ENCODE measurements at regions not wholly inside any gene's neighbourhood (a gene's known extent, or its start where the extent isn't known, plus 50 kb on each side); places are given as distances from the start of the nearest gene placed in this dataset.

DNA sequence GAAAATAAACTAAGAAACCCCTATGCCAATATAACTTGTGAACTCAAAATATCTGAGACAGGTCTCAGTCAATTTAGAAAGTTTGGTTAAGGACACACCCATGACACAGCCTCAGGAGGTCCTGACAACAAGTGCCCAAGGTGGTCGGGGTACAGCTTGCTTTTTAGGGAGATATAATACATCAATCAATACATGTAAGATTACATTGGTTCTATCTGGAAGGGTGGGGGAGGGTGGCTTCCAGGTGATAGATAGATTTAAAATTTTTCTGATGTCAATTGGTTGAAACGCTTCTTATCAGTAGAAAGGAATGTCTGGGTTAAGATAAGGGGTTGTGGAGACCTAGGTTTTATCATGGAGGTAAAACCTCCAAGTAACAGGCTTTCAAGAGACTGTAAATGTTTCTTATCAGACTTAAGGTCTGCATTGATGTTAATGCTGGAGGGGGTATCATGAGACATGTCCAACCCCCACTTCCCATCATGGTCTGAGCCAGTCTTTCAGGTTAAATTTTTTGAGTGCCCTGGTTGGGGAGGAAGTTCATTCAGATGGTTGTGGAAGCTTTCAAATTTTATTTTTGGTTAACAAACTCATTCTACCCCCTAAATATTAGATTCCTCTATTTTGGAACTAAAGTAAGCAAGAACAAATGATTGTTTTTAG lies 82.0 kb upstream of the RASSF8 start:
- Histone ChIP-seq H3K27me3 (no peaks in the 10 kb centered on the region), H3K9me3 (no peaks in the 10 kb centered on the region), H3K4me1 (no peaks in the 10 kb centered on the region), H3K36me3 (no peaks in the 10 kb centered on the region), H3K27ac (no peak overlapping the region), H3K4me3 (no peak overlapping the region)
- no peak for DNase-seq (ENCODE audit: low spot score)
- TF ChIP-seq, protein P1, sequence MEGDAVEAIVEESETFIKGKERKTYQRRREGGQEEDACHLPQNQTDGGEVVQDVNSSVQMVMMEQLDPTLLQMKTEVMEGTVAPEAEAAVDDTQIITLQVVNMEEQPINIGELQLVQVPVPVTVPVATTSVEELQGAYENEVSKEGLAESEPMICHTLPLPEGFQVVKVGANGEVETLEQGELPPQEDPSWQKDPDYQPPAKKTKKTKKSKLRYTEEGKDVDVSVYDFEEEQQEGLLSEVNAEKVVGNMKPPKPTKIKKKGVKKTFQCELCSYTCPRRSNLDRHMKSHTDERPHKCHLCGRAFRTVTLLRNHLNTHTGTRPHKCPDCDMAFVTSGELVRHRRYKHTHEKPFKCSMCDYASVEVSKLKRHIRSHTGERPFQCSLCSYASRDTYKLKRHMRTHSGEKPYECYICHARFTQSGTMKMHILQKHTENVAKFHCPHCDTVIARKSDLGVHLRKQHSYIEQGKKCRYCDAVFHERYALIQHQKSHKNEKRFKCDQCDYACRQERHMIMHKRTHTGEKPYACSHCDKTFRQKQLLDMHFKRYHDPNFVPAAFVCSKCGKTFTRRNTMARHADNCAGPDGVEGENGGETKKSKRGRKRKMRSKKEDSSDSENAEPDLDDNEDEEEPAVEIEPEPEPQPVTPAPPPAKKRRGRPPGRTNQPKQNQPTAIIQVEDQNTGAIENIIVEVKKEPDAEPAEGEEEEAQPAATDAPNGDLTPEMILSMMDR (IDR thresholded peaks at IDR 0.05): no peak

DNA sequence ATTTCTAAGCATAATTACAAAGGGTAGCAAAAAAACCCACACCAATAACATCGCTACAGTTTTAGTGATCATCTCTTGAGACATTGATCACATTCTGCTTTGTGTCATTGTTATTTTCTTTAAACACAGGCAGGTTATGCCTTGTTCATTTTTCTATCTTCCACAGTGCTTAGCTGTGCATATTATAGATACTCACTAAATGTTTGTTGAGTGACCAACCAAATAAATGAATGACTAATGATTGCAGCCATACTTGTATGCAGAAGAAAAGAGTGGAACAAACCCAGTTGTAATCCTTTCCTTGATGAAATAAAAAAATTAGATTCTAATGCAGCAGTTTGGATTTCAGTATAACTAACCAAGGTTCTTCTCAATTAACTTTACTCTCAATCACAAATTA lies 81.0 kb upstream of the RASSF8 start:
- Histone ChIP-seq H3K27me3 (no peaks in the 10 kb centered on the region), H3K4me3 (no peak overlapping the region), H3K4me1 (no peaks in the 10 kb centered on the region), H3K36me3 (no peaks in the 10 kb centered on the region), H3K9me3 (peaks cover 0 to 5% of the 10 kb centered on the region in 2 donors), H3K27ac (no peak overlapping the region)
- TF ChIP-seq, protein P1 (IDR thresholded peaks at IDR 0.05): no peak
- no peak for DNase-seq (ENCODE audit: low spot score)

DNA sequence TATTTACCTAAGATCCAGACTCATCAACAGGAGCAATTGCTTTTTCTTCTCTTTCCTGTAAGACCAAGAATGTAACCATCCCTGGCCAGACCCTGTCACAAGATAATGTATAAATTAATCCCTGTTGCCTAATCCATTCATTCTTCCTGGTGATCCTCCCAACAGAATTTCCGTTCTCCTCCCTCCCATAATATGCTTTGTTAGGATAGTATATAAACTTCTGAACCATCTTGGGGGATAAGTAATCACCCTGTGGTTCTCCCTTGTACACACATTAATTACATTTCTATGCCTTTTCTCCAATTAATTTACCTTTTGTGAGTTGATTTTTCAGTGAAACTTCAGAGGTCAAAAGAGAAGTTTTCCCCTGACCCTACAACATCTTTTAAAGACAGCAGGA lies 76.2 kb upstream of the RASSF8 start:
- no peaks in the 10 kb centered on the region for H3K27me3 ChIP-seq
- TF ChIP-seq, protein P1 (IDR thresholded peaks at IDR 0.05): no peak
- peaks cover 0 to 5% of the 10 kb centered on the region in 2 donors for H3K9me3 ChIP-seq
- H3K36me3 ChIP-seq: no peaks in the 10 kb centered on the region
- H3K4me1 ChIP-seq: no peaks in the 10 kb centered on the region
- no peak overlapping the region for H3K4me3 ChIP-seq
- no peak overlapping the region for H3K27ac ChIP-seq
- no peak for DNase-seq (ENCODE audit: low spot score)

DNA sequence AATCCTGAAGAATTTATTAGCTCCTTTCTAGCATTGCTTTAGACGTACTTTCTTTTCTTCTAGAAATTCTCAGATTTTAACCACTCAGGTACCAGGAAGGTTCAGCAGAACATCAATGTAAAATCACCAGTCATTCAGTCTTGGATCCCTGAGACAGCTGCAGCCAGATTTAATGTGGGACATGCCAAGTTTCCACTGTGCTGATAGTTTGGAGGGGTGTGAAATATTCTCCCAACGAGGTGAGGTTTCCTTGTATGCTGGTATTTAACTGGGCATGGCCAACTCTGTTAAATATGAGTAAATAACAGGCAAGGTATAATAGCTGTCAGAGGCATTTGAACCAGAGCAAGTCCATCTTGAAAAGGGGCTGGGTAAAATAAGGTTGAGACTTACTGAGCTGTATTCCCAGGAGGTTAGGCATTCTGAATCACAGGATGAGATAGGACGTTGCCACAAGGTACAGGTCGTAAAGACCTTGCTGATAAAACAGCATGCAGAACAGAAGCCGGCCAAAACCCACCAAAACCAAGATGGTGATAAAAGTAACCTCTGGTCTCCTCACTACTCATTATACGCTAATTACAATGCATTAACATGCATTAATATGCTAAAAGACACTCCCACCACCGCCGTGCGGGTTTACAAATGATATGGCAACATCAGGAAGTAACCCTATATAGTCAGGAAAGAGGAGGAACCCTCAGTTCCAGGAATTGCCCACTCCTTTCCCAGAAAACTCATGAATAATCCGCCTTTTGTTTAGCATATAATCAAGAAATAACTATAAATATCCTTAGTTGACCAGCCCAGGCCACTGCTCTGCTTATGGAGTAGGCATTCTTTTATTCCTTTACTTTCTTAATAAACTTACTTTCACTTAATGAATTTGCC lies 75.2 kb upstream of the RASSF8 start:
- TF ChIP-seq, protein P1 (IDR thresholded peaks at IDR 0.05): no peak
- H3K36me3 ChIP-seq: no peaks in the 10 kb centered on the region
- no peak overlapping the region for H3K27ac ChIP-seq
- DNase-seq (ENCODE audit: low spot score): no peak
- H3K27me3 ChIP-seq: no peaks in the 10 kb centered on the region
- H3K9me3 ChIP-seq: peaks cover 0 to 5% of the 10 kb centered on the region in 2 donors
- H3K4me1 ChIP-seq: no peaks in the 10 kb centered on the region
- no peak overlapping the region for H3K4me3 ChIP-seq

DNA sequence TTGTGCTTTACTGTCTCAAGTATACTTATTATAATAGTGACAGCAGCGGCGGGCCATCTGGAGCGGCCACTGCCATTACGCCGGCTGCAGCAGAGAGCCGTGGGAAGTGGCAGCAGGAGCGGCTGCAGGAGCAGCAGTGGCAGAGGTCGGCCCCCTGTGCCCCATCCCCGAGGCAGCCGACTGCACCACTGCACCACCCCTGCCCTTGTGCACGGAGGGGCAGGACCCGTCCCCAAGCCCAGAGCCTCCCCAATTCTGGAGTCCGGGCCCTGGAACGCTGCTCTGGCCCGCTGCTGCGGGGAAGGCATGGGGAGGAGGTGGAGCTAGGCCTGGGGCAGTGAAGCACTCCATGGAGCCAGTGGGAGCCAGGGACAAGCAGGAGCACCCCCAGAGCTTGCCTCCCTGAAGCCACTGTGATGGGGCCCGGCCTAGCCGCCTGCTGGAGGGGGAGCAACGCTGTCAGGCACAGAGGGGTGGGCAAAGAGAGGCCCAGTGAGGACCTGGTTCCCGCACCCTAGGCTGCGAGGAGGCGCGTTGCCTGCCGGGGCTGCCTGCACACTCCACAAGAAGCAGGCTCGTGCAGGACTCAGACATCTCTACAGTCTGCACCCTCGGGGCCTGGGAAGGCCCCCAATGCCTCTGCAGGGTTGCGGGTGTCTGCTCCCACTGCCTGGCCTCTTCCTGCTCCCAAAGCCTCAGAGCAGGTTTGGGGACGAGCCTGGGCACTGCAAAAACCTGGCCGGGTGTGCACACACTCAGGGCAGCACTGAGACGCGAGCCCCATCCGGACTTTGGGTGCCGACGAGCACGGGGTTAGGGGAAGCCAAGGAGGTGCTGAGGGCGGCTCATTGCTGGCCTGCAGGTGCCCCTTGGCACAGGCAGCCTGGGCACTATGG lies 74.2 kb upstream of the RASSF8 start:
- H3K27ac ChIP-seq: no peak overlapping the region
- H3K36me3 ChIP-seq: no peaks in the 10 kb centered on the region
- no peak for DNase-seq (ENCODE audit: low spot score)
- H3K9me3 ChIP-seq: peaks cover 0 to 5% of the 10 kb centered on the region in 2 donors
- no peaks in the 10 kb centered on the region for H3K4me1 ChIP-seq
- H3K4me3 ChIP-seq: no peak overlapping the region
- H3K27me3 ChIP-seq: no peaks in the 10 kb centered on the region
- TF ChIP-seq, protein P1 (IDR thresholded peaks at IDR 0.05): no peak
